Smooth muscle cell (in vitro differentiated cells): ENCODE measurements at regions not wholly inside any gene's neighbourhood (a gene's known extent, or its start where the extent isn't known, plus 50 kb on each side); places are given as distances from the start of the nearest gene placed in this dataset.

Experiments
- DNase-seq: peaks from one replicate; lab custom pipeline; 2025; ENCODE audit not compliant: unreplicated experiment; lab: John Stamatoyannopoulos, UW
- H2AFZ ChIP-seq: fragments of 200-600 bp; sonication (generic); 2 replicates; pipeline ENCODE4 v1.6.0; 2016; ENCODE audit warnings: antibody characterized with exemption, low read depth, mild to moderate bottlenecking
- H3F3A ChIP-seq: fragments of 200-600 bp; sonication (generic); 2 replicates; pipeline ENCODE4 v1.6.0; 2017; ENCODE audit warnings: antibody characterized with exemption, low read depth
- H3K27ac ChIP-seq: fragments of 200-600 bp; sonication (generic); 2 replicates; pipeline ENCODE4 v1.5.1; 2016; ENCODE audit warnings: low read depth, mild to moderate bottlenecking
- H3K27me3 ChIP-seq: fragments of 200-600 bp; sonication (generic); 2 replicates; pipeline ENCODE4 v1.6.1; 2016; ENCODE audit warnings: low read depth, mild to moderate bottlenecking
- H3K36me3 ChIP-seq: fragments of 200-600 bp; sonication (generic); 2 replicates; pipeline ENCODE4 v1.5.1; 2016; ENCODE audit warnings: low read depth
- H3K4me1 ChIP-seq: fragments of 200-600 bp; sonication (generic); 2 replicates; pipeline ENCODE4 v1.5.1; 2016; ENCODE audit warnings: low read depth
- H3K4me2 ChIP-seq: fragments of 200-600 bp; sonication (generic); 2 replicates; pipeline ENCODE4 v1.6.0; 2016; ENCODE audit warnings: mild to moderate bottlenecking
- H3K4me3 ChIP-seq: fragments of 200-600 bp; sonication (generic); 2 replicates; pipeline ENCODE4 v1.5.1; 2016; ENCODE audit warnings: mild to moderate bottlenecking
- H3K79me2 ChIP-seq: fragments of 200-600 bp; sonication (generic); 2 replicates; pipeline ENCODE4 v1.6.0; 2016; ENCODE audit warnings: low read depth, mild to moderate bottlenecking
- H3K9ac ChIP-seq: fragments of 200-600 bp; sonication (generic); 2 replicates; pipeline ENCODE4 v1.6.0; 2016; ENCODE audit warnings: low read depth
- H3K9me3 ChIP-seq: fragments of 200-600 bp; sonication (generic); replicated peaks from 2 replicates; pipeline ENCODE4 v1.5.1; 2016; ENCODE audit warnings: low read depth
- H4K20me1 ChIP-seq: fragments of 200-600 bp; sonication (generic); 2 replicates; pipeline ENCODE4 v1.6.0; 2016; ENCODE audit warnings: low read depth
- WGBS: methylation state at CpG from one replicate; pipeline ENCODE4 v1.1.7; 2016; ENCODE audit warnings: low lambda C conversion rate; 5-methylcytosine and 5-hydroxymethylcytosine counted together
- TF ChIP-seq, protein P1 (sequence below): fragments of 200-600 bp; sonication (generic); IDR thresholded peaks from 2 replicates; pipeline ENCODE4 v1.5.1; 2017; ENCODE audit warnings: borderline replicate concordance, mild to moderate bottlenecking, antibody characterized with exemption; ENCODE audit not compliant: insufficient read depth, poor library complexity, severe bottlenecking

DNA sequence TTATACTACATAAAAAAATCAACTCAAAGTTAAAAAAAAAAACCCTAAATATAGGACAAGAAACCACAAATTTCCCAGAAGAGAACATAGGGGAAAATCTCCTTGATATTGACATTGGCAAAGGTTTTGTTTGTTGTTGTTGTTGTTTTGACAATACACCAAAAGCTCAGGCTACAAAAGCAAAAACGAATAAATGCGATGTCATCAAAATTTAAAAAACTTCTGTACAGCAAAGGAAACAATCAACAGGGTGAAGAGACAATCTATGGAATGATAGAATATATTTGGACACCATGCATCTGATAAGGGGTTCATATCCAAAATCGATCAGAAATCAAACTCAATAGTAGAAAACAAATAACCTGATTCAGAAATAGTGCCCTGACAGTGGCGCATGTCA, 65.0 kb upstream of the L3MBTL4 start:
- H3K4me2 ChIP-seq, result no peak overlapping the region
- 90% methylated on average over 4 of the region's 4 CpGs for WGBS

DNA sequence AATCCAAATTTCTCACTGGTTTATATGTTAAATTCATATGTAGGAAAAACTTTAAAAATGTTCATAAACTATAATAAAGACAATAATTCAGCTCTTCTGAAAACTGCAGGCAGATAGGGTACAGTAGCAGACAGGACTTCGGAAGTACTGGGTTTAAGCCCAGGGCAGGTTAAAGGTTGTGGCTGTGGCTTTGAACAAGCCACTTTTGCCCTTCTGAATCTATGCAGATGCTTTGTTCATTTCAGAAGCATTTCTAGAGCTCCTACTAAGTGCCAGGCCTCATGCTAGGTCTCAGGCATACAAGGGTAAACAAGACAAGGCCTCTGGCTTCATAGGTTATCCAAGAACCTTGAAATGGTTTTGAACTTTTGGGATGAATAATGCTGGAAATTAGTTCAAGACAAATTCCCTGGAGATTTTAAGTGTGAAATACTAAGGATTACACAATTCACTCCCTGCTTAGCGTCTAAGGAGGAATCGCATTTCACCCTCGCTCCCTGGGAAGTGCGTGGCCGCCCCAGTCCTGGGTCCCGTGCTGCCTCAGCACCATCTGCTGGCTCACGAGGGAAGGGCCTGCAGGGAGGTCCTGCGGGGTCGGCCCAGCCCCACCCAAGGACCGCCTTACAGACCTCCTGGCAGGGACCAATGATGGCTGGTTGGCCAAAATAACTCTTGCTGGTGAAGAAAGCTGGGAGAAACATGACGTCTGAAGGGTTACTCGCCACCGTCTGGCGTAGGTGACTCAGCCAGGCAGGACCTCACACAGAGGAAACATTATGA, 67.7 kb upstream of the L3MBTL4 start:
- H3K4me2 ChIP-seq, result peak overlapping the region; percentile 57
- TF ChIP-seq, protein P1, sequence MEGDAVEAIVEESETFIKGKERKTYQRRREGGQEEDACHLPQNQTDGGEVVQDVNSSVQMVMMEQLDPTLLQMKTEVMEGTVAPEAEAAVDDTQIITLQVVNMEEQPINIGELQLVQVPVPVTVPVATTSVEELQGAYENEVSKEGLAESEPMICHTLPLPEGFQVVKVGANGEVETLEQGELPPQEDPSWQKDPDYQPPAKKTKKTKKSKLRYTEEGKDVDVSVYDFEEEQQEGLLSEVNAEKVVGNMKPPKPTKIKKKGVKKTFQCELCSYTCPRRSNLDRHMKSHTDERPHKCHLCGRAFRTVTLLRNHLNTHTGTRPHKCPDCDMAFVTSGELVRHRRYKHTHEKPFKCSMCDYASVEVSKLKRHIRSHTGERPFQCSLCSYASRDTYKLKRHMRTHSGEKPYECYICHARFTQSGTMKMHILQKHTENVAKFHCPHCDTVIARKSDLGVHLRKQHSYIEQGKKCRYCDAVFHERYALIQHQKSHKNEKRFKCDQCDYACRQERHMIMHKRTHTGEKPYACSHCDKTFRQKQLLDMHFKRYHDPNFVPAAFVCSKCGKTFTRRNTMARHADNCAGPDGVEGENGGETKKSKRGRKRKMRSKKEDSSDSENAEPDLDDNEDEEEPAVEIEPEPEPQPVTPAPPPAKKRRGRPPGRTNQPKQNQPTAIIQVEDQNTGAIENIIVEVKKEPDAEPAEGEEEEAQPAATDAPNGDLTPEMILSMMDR, result peak; percentile 48
- no peaks in the 10 kb centered on the region for H3K79me2 ChIP-seq
- WGBS, result 10% methylated on average over 15 of the region's 15 CpGs
- H3K4me3 ChIP-seq, result no peak overlapping the region
- no peaks in the 10 kb centered on the region for H3K27me3 ChIP-seq
- DNase-seq, result peak; percentile 18
- H2AFZ ChIP-seq, result peak overlapping the region; percentile 7
- no peaks in the 10 kb centered on the region for H3K9me3 ChIP-seq
- no peaks in the 10 kb centered on the region for H4K20me1 ChIP-seq
- no peak overlapping the region for H3K9ac ChIP-seq
- no peaks in the 10 kb centered on the region for H3F3A ChIP-seq
- no peaks in the 10 kb centered on the region for H3K4me1 ChIP-seq
- H3K36me3 ChIP-seq, result no peaks in the 10 kb centered on the region
- H3K27ac ChIP-seq, result peak overlapping the region; percentile 7

More for the DNA sequence above, 65.0 kb upstream of the L3MBTL4 start:
- no peak for DNase-seq
- H3K27me3 ChIP-seq, result no peaks in the 10 kb centered on the region
- no peak overlapping the region for H3K9ac ChIP-seq
- H3K9me3 ChIP-seq, result no peaks in the 10 kb centered on the region
- no peaks in the 10 kb centered on the region for H4K20me1 ChIP-seq
- H3K79me2 ChIP-seq, result no peaks in the 10 kb centered on the region
- no peak overlapping the region for H3K4me3 ChIP-seq
- no peaks in the 10 kb centered on the region for H3F3A ChIP-seq
- H3K4me1 ChIP-seq, result no peaks in the 10 kb centered on the region
- TF ChIP-seq, protein P1, result no peak
- H3K36me3 ChIP-seq, result no peaks in the 10 kb centered on the region
- H3K27ac ChIP-seq, result no peak overlapping the region
- H2AFZ ChIP-seq, result no peak overlapping the region

DNA sequence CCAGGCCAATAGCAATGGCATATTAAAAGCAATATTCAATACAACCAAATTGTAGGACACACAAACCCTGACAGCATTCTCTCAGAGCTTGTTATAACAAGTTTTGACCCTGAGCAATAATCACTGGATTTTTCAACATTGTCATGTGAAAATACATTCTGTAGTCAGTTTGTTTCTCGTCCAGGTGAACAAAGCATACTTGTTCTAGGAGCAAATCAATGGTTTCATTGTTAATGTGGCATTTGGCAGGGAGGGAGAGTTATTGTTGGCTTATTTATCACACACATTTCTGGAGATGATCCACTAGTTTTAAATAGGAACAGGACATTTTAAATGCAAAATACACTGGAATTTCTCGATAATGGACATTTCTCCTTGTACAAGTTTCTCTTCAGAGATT, 69.9 kb upstream of the L3MBTL4 start:
- H3K27ac ChIP-seq, result no peak overlapping the region

More for the DNA sequence above, 69.9 kb upstream of the L3MBTL4 start:
- Histone ChIP-seq H4K20me1 (no peaks in the 10 kb centered on the region), H3K27me3 (no peaks in the 10 kb centered on the region), H3K79me2 (no peaks in the 10 kb centered on the region), H2AFZ (no peak overlapping the region), H3F3A (peaks cover 6% of the 10 kb centered on the region), H3K4me1 (peaks cover 4% of the 10 kb centered on the region), H3K4me3 (no peak overlapping the region), H3K4me2 (no peak overlapping the region), H3K9ac (no peak overlapping the region), H3K36me3 (no peaks in the 10 kb centered on the region), H3K9me3 (no peaks in the 10 kb centered on the region)
- 85% methylated on average over 2 of the region's 2 CpGs for WGBS
- DNase-seq, result no peak
- TF ChIP-seq, protein P1, result no peak
